Transverse colon (tissue), 4 donors: ENCODE measurements at regions not wholly inside any gene's neighbourhood (a gene's known extent, or its start where the extent isn't known, plus 50 kb on each side); places are given as distances from the start of the nearest gene placed in this dataset.

Source experiments
- CTCF ChIP-seq, 5 experiments: fragments of 200-600 bp in 3 of 5; fragments of 450-650 bp in 2 of 5; sonication (generic) in 3 of 5; IDR thresholded peaks; 1 replicate in 2 of 5; 2 replicates in 3 of 5; pipeline ENCODE4 v1.5.1; 2016 to 2017; ENCODE audit warnings: antibody characterized with exemption in 5 of 5, inconsistent platforms in 3 of 5, mild to moderate bottlenecking in 2 of 5, moderate library complexity in 1 of 5
- EP300 ChIP-seq: sonication (generic); formaldehyde crosslinking; IDR thresholded peaks from one replicate; pipeline ENCODE4 v1.6.1; 2017; ENCODE audit warnings: antibody characterized with exemption, low read depth
- POLR2AphosphoS5 ChIP-seq, 3 donors: sonication (generic); formaldehyde crosslinking; IDR thresholded peaks; one replicate each; pipeline ENCODE4 v1.6.1; 2016; ENCODE audit warnings: antibody characterized with exemption in 3 of 3

GRCh38 chr5:157933005-157933404, 74.1 kb upstream of the CLINT1 start:
- no peak for TF ChIP-seq CTCF (IDR thresholded peaks at IDR 0.05)
- no peak for TF ChIP-seq EP300
- no peak for TF ChIP-seq POLR2AphosphoS5 (IDR thresholded peaks at IDR 0.05)
